MCF 10A (cell line): ENCODE measurements at regions not wholly inside any gene's neighbourhood (a gene's known extent, or its start where the extent isn't known, plus 50 kb on each side); places are given as distances from the start of the nearest gene placed in this dataset.

ENCODE experiments used
- BruUV-seq: library from RNA; stranded (reverse); fragments of 400-500 nt; replicated peaks from 2 replicates; lab custom pipeline; 2021; lab: Mats Ljungman, UMichigan
- CTCF ChIA-PET: fragments of 300-600 bp; sonication (Branson Sonifier 250); formaldehyde crosslinking; extraction: SDS; loops from one replicate; lab custom pipeline; 2021; ENCODE audit warnings: antibody characterized with exemption, inconsistent platforms; lab: Yijun Ruan, JAX
- POLR2A ChIA-PET: fragments of 300-600, 350-650 bp; sonication (Branson Sonifier 250); formaldehyde crosslinking; extraction: SDS; loops from one replicate; lab custom pipeline; 2020; ENCODE audit warnings: antibody characterized with exemption, inconsistent platforms; lab: Yijun Ruan, JAX
- DNase-seq: peaks from one replicate; pipeline ENCODE4 v3.0.0-alpha.2; 2018; ENCODE audit not compliant: unreplicated experiment
- H3K27ac Mint-ChIP-seq: one replicate; pipeline ENCODE4 v1.8.0; 2022; ENCODE audit warnings: mild to moderate bottlenecking, low read depth, mixed read lengths; ENCODE audit not compliant: unreplicated experiment
- H3K27me3 Mint-ChIP-seq: one replicate; pipeline ENCODE4 v1.8.0; 2022; ENCODE audit warnings: mixed read lengths; ENCODE audit not compliant: insufficient read depth, unreplicated experiment
- H3K36me3 Mint-ChIP-seq: one replicate; pipeline ENCODE4 v1.8.0; 2022; ENCODE audit warnings: mild to moderate bottlenecking, moderate library complexity, mixed read lengths; ENCODE audit not compliant: insufficient read depth, unreplicated experiment
- H3K4me1 Mint-ChIP-seq: one replicate; pipeline ENCODE4 v1.8.0; 2022; ENCODE audit warnings: mixed read lengths; ENCODE audit not compliant: insufficient read depth, unreplicated experiment
- H3K4me3 Mint-ChIP-seq: one replicate; pipeline ENCODE4 v1.8.0; 2022; ENCODE audit warnings: mild to moderate bottlenecking, moderate library complexity, mixed read lengths; ENCODE audit not compliant: unreplicated experiment
- H3K9me3 Mint-ChIP-seq: one replicate; pipeline ENCODE4 v1.8.0; 2022; ENCODE audit warnings: mixed read lengths; ENCODE audit not compliant: unreplicated experiment
- CTCF ChIP-seq: fragments of 200-600 bp; IDR thresholded peaks from one replicate; pipeline ENCODE4 v1.8.0; 2022; ENCODE audit warnings: antibody characterized with exemption, mild to moderate bottlenecking; ENCODE audit not compliant: unreplicated experiment
- intact Hi-C: fragments of 100-400 bp; cut with micrococcal nuclease; formaldehyde crosslinking; loops from 2 replicates; pipeline ENCODE4 v1.14.1; 2022

GRCh38 chr3:182618085-182618732, 175.1 kb upstream of the ATP11B start:
- intact Hi-C loops: loop anchor here (1.0 to 5.0 kb wide), 6 partner anchors 65 to 1407 kb away; no protein-coding TSS in a partner anchor
- DNase-seq: peak; percentile 47
- ChIA-PET POLR2A (interaction anchor here (0.6 to 1.0 kb wide), 2 partner anchors 18 to 229 kb away, joined by 3 to 4 read pairs; no protein-coding TSS in a partner anchor), CTCF (interaction anchor here (0.6 to 1.9 kb wide), 12 partner anchors 59 to 1398 kb away, joined by 3 to 8 read pairs (median 4); no protein-coding TSS in a partner anchor)
- Mint-ChIP-seq H3K27me3 (no peaks in the 10 kb centered on the region), H3K4me1 (peaks cover 30% of the 10 kb centered on the region), H3K9me3 (no peaks in the 10 kb centered on the region), H3K36me3 (no peaks in the 10 kb centered on the region), H3K27ac (peak overlapping the region; percentile 15), H3K4me3 (no peak overlapping the region)
- BruUV-seq: no TSS peak
- peak; percentile 51 for TF ChIP-seq CTCF

DNA sequence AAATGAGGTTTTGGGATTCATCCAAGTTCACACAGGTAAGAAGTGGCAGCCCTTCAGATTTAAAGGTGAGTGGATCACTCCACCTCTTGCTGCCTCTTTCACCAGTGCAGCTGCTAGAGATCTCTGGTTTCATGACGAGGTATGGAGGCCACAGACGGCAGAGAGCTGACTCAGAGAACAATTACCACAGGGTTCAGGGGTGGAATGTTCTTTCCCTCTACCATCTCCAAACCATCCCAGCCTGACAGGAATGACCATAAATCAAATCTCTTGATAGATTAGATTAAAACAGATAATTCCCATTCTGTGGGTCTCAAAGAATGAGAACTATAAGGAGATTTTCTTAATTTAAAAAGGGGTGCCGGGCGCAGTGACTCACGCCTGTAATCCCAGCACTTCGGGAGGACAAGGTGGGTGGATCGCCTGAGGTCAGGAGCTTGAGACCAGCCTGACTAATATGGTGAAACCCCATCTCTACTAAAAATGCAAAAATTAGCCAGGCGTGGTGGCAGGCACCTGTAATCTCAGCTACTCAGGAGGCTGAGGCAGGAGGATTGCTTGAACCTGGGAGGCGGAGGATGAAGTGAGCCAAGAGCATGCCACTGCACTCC, 174.2 kb upstream of the ATP11B start:
- Mint-ChIP-seq H3K9me3 (no peaks in the 10 kb centered on the region), H3K36me3 (no peaks in the 10 kb centered on the region), H3K4me3 (no peak overlapping the region), H3K27me3 (no peaks in the 10 kb centered on the region), H3K27ac (peak overlapping the region; percentile 15), H3K4me1 (peaks cover 30% of the 10 kb centered on the region)
- intact Hi-C loops: loop anchor here (1.0 to 5.0 kb wide), 6 partner anchors 64 to 1408 kb away; no protein-coding TSS in a partner anchor
- ChIA-PET CTCF (interaction anchor here (0.6 to 1.6 kb wide), 10 partner anchors 58 to 1303 kb away, joined by 3 to 8 read pairs (median 3); no protein-coding TSS in a partner anchor), POLR2A (interaction anchor here (1.0 kb wide), 1 partner anchor 17 kb away, joined by 3 read pairs; no protein-coding TSS in a partner anchor)
- TF ChIP-seq CTCF: no peak
- BruUV-seq: no TSS peak
- DNase-seq: peak; percentile 79

DNA sequence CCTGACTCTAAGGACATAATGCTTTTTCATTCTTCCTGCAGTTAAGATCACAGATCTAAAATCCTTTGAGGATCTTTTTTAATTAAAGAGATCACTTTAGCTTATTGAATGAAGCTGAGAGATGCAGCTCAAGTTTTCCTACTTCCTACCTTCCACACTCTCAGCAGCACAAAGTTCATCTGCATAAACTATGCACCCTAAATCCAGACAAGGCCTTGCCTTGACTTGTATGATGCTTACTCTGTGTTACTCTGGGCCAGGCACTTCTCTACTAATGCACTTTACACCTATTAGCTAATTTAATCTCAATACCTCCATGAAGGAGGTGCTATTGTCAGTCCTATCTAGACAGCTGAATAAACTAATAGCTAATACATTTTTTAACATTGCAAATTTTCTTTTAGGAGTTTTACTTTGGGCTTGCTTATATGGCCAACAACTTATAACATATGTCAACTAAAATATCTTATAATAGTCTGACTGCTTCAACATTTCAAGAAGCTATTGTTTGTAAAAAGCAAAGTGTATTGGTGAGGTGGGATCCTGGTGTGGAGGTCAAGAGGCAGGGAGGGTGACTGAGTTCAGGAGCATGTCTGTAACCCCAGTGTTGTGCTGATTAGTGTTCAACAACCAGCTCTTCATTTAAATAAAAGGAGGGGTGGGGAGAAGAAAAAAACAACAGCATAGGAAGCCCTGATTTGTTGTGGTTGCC, 172.4 kb upstream of the ATP11B start:
- peaks cover 30% of the 10 kb centered on the region for H3K4me1 Mint-ChIP-seq
- no peak overlapping the region for H3K4me3 Mint-ChIP-seq
- TF ChIP-seq CTCF: no peak
- POLR2A ChIA-PET: no interaction called here
- H3K36me3 Mint-ChIP-seq: no peaks in the 10 kb centered on the region
- DNase-seq: no peak
- H3K27ac Mint-ChIP-seq: no peak overlapping the region
- peaks cover 12% of the 10 kb centered on the region for H3K9me3 Mint-ChIP-seq
- no peaks in the 10 kb centered on the region for H3K27me3 Mint-ChIP-seq
- no TSS peak for BruUV-seq
- CTCF ChIA-PET: interaction anchor here (0.5 to 2.3 kb wide), 6 partner anchors 12 to 915 kb away, joined by 3 to 13 read pairs (median 4); no protein-coding TSS in a partner anchor
- intact Hi-C loops: no loop called here
